ENCODE measurements at regions not wholly inside any gene's neighbourhood (a gene's known extent, or its start where the extent isn't known, plus 50 kb on each side); places are given as distances from the start of the nearest gene placed in this dataset.

DNA sequence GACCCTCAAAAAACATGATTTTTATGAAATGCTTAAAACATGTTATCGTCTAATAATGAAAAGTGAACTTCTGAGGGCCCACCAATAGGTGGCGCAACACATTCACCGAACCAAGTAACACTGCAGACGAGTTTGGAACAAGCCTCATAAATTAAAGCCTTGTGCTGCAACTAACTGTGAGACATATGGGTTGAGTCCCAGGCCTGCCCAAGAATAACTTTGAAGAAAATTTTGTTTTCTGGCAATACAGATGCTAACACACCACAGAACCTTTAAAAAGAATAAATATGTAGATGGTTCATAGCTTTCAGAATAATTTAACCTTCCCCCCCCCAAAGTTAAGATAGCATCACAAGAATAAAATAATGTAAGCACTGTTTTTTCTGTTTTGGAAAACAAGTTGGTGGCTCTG, 285.9 kb downstream of the RNF144A start:
- Mint-ChIP-seq H3K4me3 (no peak overlapping the region), H3K27me3 (no peaks in the 10 kb centered on the region), H3K4me1 (no peaks in the 10 kb centered on the region), H3K27ac (no peak overlapping the region), H3K36me3 (no peaks in the 10 kb centered on the region), H3K9me3 (no peaks in the 10 kb centered on the region)
- POLR2A ChIA-PET = interaction anchor here (1.2 kb wide), 1 partner anchor 1482 kb away, joined by 6 read pairs; no protein-coding TSS in a partner anchor
- peak; percentile 58 to 74 for ATAC-seq
- peak; percentile 33 to 81 (median 62) for DNase-seq

DNA sequence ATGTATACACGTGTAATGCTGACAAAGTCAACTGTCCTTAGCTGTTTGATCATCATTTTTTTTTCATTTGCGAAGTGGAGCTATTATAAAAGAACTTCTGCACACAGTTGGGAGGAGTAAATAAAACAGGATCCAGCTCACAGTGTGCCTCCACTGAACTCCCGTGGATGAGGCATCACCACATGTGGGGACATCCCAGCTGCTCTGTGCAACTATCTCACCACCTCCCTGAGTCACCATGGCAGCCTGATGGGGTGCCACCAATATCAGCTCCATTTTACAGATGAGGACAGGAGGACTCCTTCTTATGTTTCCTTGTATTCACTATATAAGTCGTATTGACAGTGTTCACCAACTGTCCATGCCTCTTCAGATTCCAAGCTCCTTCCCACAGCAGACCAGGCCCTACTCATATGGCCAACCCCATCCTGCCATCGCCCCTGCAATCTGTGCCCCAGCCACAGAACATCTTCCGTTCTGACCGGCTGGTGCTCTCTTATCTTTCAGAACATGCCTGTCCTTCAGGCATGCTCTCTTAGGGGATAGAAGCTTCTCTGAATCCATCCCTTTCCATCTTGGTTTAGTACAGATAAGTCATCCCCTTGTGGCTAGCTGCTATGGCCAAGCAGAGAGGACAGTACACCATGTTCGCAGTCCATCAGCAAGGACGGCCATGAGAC, 288.1 kb downstream of the RNF144A start:
- H3K27me3 Mint-ChIP-seq = no peaks in the 10 kb centered on the region
- DNase-seq (no peak), ATAC-seq (no peak)
- peak overlapping the region in 2 of 10 donors; percentile 3 to 57 for H3K27ac Mint-ChIP-seq
- no peak overlapping the region for H3K4me3 Mint-ChIP-seq
- POLR2A ChIA-PET = no interaction called here
- no peaks in the 10 kb centered on the region for H3K9me3 Mint-ChIP-seq
- no peaks in the 10 kb centered on the region for H3K36me3 Mint-ChIP-seq
- no peaks in the 10 kb centered on the region for H3K4me1 Mint-ChIP-seq

- ATAC-seq (no peak), DNase-seq (no peak)
- no peaks in the 10 kb centered on the region for H3K36me3 Mint-ChIP-seq
- no peaks in the 10 kb centered on the region for H3K27me3 Mint-ChIP-seq
- POLR2A ChIA-PET = no interaction called here
- no peaks in the 10 kb centered on the region for H3K9me3 Mint-ChIP-seq
- no peak overlapping the region for H3K4me3 Mint-ChIP-seq
- peaks cover 0 to 2% (median 0%) of the 10 kb centered on the region in 4 donors for H3K4me1 Mint-ChIP-seq
- no peak overlapping the region for H3K27ac Mint-ChIP-seq
Observed at GRCh38 chr2:7206111-7206810, 289.0 kb downstream of the RNF144A start.

- Mint-ChIP-seq H3K4me1 (peaks cover 0 to 2% (median 0%) of the 10 kb centered on the region in 4 donors), H3K9me3 (no peaks in the 10 kb centered on the region), H3K27me3 (no peaks in the 10 kb centered on the region), H3K4me3 (no peak overlapping the region), H3K27ac (no peak overlapping the region), H3K36me3 (no peaks in the 10 kb centered on the region)
- ATAC-seq (no peak), DNase-seq (no peak)
- POLR2A ChIA-PET = no interaction called here
Observed at GRCh38 chr2:7207631-7208030, 290.4 kb downstream of the RNF144A start.

GRCh38 chr2:7209757-7210555, 292.7 kb downstream of the RNF144A start:
- Mint-ChIP-seq H3K27me3 (peaks cover 0 to 2% (median 0%) of the 10 kb centered on the region in 5 donors), H3K36me3 (no peaks in the 10 kb centered on the region), H3K4me1 (peaks cover 0 to 2% (median 0%) of the 10 kb centered on the region in 4 donors), H3K4me3 (no peak overlapping the region), H3K9me3 (no peaks in the 10 kb centered on the region), H3K27ac (no peak overlapping the region)
- no peak for ATAC-seq
- DNase-seq = no peak
- POLR2A ChIA-PET = no interaction called here

DNA sequence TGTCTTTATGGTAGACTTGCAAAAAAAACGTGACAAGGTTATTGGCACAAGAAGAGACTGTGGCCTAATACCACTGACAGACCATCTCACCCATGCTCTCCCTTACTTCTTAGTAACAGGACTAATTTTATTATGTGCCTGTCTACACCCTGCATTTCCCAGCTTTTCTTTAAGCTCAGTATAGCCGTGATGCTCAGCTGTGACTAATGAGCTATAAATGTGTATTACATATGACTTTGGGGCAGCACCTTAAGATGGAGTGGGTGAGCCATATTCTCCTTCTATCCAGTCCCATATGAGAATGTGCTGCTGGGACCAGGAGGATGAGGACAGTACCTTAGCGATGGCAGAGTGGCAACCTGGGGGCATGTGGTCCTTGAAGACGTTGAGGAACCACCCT, 293.5 kb downstream of the RNF144A start:
- Mint-ChIP-seq H3K36me3 (no peaks in the 10 kb centered on the region), H3K4me1 (peaks cover 0 to 2% (median 0%) of the 10 kb centered on the region in 4 donors)

DNA sequence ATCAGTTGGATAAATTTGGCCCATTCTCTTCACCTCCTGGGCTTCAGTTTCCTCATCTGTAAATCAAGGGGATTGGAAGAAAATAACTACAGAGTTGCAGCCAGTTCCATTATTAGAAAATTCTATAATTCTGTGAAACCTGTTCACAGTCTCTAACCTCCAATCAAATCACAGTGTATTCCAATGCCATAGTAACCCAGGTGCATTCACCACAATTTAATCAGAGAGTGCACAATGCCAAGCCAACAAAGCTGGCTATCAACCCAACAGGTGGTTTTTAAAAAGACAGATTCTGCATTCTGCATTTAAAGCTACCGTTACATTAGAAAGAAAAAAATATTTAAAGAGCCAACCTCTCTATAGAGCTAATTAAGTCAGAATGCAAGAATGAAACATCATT, 308.6 kb downstream of the RNF144A start:
- ATAC-seq (no peak), DNase-seq (no peak)
- POLR2A ChIA-PET = no interaction called here
- Mint-ChIP-seq H3K27me3 (no peaks in the 10 kb centered on the region), H3K4me1 (no peaks in the 10 kb centered on the region), H3K9me3 (peaks cover 0 to 15% (median 4%) of the 10 kb centered on the region in 9 donors), H3K27ac (no peak overlapping the region), H3K36me3 (peaks cover 0 to 13% (median 3%) of the 10 kb centered on the region in 3 donors), H3K4me3 (no peak overlapping the region)

More for the DNA sequence above, 293.5 kb downstream of the RNF144A start:
- POLR2A ChIA-PET = no interaction called here
- H3K4me3 Mint-ChIP-seq = no peak overlapping the region
- H3K9me3 Mint-ChIP-seq = no peaks in the 10 kb centered on the region
- peaks cover 0 to 2% (median 0%) of the 10 kb centered on the region in 5 donors for H3K27me3 Mint-ChIP-seq
- no peak for DNase-seq
- ATAC-seq = no peak
- no peak overlapping the region for H3K27ac Mint-ChIP-seq

DNA sequence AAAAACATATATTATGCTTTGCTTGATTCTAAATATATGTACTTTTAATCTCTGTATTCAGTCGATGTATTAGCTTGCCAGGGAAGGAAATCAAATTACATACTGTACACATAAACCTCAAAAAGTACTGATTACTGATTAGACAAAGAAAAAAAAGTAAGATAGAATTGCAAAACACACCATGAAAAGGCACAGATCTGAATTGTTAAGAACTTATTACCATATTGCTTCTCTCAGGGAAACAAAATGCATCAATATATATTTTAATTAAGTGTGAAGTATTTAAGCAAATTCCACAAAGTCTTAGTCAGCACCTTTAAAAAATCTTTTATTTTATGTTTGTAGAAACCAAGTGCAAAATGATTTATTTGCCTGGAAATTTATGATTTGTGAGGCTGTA, 309.3 kb downstream of the RNF144A start:
- Mint-ChIP-seq H3K4me1 (no peaks in the 10 kb centered on the region), H3K27me3 (no peaks in the 10 kb centered on the region), H3K27ac (no peak overlapping the region), H3K9me3 (peaks cover 0 to 8% (median 2%) of the 10 kb centered on the region in 9 donors), H3K36me3 (peaks cover 0 to 8% (median 3%) of the 10 kb centered on the region in 3 donors), H3K4me3 (no peak overlapping the region)
- ATAC-seq = no peak
- no peak for DNase-seq
- POLR2A ChIA-PET = no interaction called here

DNA sequence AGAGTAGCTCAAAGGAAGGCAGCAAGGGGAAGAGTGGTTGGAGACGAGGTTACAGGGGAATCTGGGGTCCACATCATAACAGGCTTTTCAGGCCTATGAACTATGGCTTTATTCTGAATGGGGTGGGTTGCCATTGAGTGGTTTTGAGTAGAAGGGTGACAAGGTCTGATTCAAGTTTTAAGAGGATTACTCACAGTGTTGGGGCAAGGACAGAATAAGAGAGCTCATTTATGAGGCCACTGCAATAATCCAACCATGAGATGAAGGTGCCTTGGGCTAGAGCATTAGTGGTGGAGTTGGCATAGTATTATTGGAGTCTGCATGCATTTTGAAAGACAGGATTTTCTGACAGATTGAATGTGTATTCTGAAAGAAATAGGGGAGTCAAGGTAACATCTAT, 315.9 kb downstream of the RNF144A start:
- no peaks in the 10 kb centered on the region for H3K9me3 Mint-ChIP-seq
- no peak overlapping the region for H3K27ac Mint-ChIP-seq
- ATAC-seq (no peak), DNase-seq (no peak)
- no peaks in the 10 kb centered on the region for H3K4me1 Mint-ChIP-seq
- POLR2A ChIA-PET = no interaction called here
- peaks cover 0 to 2% (median 0%) of the 10 kb centered on the region in 3 donors for H3K36me3 Mint-ChIP-seq
- no peak overlapping the region for H3K4me3 Mint-ChIP-seq
- H3K27me3 Mint-ChIP-seq = no peaks in the 10 kb centered on the region

- H3K9me3 Mint-ChIP-seq = no peaks in the 10 kb centered on the region
- H3K36me3 Mint-ChIP-seq = peaks cover 0 to 2% (median 0%) of the 10 kb centered on the region in 3 donors
- DNase-seq (no peak), ATAC-seq (no peak)
- POLR2A ChIA-PET = no interaction called here
- no peak overlapping the region for H3K4me3 Mint-ChIP-seq
- H3K27me3 Mint-ChIP-seq = peaks cover 0 to 2% (median 0%) of the 10 kb centered on the region in 5 donors
- no peak overlapping the region for H3K27ac Mint-ChIP-seq
- peaks cover 0 to 2% (median under 1%) of the 10 kb centered on the region in 4 donors for H3K4me1 Mint-ChIP-seq
Observed at GRCh38 chr2:7237466-7237865, 320.3 kb downstream of the RNF144A start.

- Mint-ChIP-seq H3K36me3 (peaks cover 0 to 2% (median 0%) of the 10 kb centered on the region in 3 donors), H3K4me3 (no peak overlapping the region), H3K27me3 (peaks cover 0 to 2% (median 0%) of the 10 kb centered on the region in 5 donors), H3K27ac (no peak overlapping the region), H3K4me1 (peaks cover 0 to 3% (median 1%) of the 10 kb centered on the region in 4 donors), H3K9me3 (no peaks in the 10 kb centered on the region)
- ATAC-seq (no peak), DNase-seq (no peak)
- POLR2A ChIA-PET = no interaction called here
Observed at GRCh38 chr2:7239078-7239477, 321.9 kb downstream of the RNF144A start.

DNA sequence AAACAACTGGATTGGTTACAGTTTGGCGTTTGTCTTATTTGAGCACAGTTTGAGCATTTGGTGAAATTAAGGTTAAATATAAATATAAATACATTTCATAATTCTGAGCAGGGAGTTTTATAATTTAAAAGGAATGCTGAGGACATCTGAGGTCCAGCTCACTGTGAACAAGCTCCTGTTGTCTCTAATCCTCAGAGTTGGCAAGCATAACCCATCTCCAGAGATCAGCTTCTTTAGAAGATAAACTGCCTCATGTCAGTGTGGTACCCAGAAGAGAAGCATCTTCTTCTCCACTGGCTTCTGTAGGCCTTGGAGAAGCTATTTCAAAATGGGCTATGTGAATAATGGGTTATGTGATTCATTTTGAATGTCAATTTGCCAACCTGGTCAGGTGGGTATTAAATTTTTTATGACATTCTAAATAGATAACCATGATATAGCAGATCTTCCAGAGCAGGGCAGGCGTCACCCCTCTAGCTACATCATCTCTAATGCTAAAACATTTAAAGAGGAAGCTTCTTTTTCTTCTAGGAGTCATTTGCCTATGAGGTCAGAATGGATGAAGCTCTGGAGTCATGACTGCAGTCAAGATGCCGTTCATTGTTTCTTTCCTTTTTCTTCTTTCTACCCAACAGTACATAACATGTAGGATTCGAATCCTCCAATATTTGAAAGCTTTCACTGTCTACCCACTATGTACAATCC, 324.0 kb downstream of the RNF144A start:
- POLR2A ChIA-PET = no interaction called here
- Mint-ChIP-seq H3K36me3 (peaks cover 0 to 2% (median 0%) of the 10 kb centered on the region in 3 donors), H3K27me3 (peaks cover 0 to 2% (median 0%) of the 10 kb centered on the region in 5 donors), H3K4me3 (no peak overlapping the region), H3K4me1 (peaks cover 0 to 3% (median 1%) of the 10 kb centered on the region in 4 donors), H3K27ac (no peak overlapping the region), H3K9me3 (no peaks in the 10 kb centered on the region)
- DNase-seq (no peak), ATAC-seq (no peak)
